H9 (cell line): ENCODE measurements at regions not wholly inside any gene's neighbourhood (a gene's known extent, or its start where the extent isn't known, plus 50 kb on each side); places are given as distances from the start of the nearest gene placed in this dataset.

Experiments used
- DNase-seq: peaks from one replicate; pipeline ENCODE4 v3.0.0-alpha.2; 2017
- H2AFZ ChIP-seq: one replicate; pipeline ENCODE4 v1.6.1; 2013; ENCODE audit warnings: mild to moderate bottlenecking, low read length, control low read depth, moderate library complexity
- H2AK5ac ChIP-seq: 2 replicates; pipeline ENCODE4 v1.6.1; 2013; ENCODE audit warnings: low read length, control low read depth, mixed read lengths; ENCODE audit not compliant: insufficient read length
- H2BK120ac ChIP-seq: one replicate; pipeline ENCODE4 v1.6.1; 2013; ENCODE audit warnings: low read depth, mild to moderate bottlenecking, low read length, control low read depth, inconsistent platforms; ENCODE audit not compliant: poor library complexity, severe bottlenecking
- H2BK12ac ChIP-seq: 2 replicates; pipeline ENCODE4 v1.6.1; 2013; ENCODE audit warnings: low read length, control low read depth, mixed read lengths, low read depth; ENCODE audit not compliant: insufficient read length
- H2BK15ac ChIP-seq: 2 replicates; pipeline ENCODE4 v1.6.1; 2013; ENCODE audit warnings: low read depth, low read length, control low read depth
- H2BK20ac ChIP-seq: one replicate; pipeline ENCODE4 v1.6.1; 2013; ENCODE audit warnings: low read depth, mild to moderate bottlenecking, low read length, control low read depth, inconsistent platforms; ENCODE audit not compliant: poor library complexity, severe bottlenecking
- H2BK5ac ChIP-seq: 2 replicates; pipeline ENCODE4 v1.6.1; 2013; ENCODE audit warnings: low read length, control low read depth, mixed read lengths; ENCODE audit not compliant: insufficient read length
- H3K14ac ChIP-seq: 2 replicates; pipeline ENCODE4 v1.6.1; 2013; ENCODE audit warnings: low read length, control low read depth; ENCODE audit not compliant: insufficient read depth
- H3K18ac ChIP-seq: 2 replicates; pipeline ENCODE4 v1.6.1; 2013; ENCODE audit warnings: low read depth, mild to moderate bottlenecking, mixed read lengths, low read length, control low read depth; ENCODE audit not compliant: insufficient read length
- H3K23ac ChIP-seq: 2 replicates; pipeline ENCODE4 v1.6.1; 2013; ENCODE audit warnings: low read length, control low read depth, mixed read lengths, low read depth; ENCODE audit not compliant: insufficient read length
- H3K23me2 ChIP-seq: 2 replicates; pipeline ENCODE4 v1.6.1; 2013; ENCODE audit warnings: low read depth, mild to moderate bottlenecking, mixed read lengths, low read length, control low read depth; ENCODE audit not compliant: insufficient read length, poor library complexity, severe bottlenecking
- H3K27ac ChIP-seq: 2 replicates; pipeline ENCODE4 v1.5.1; 2013; ENCODE audit warnings: low read length, control low read depth, mixed read lengths, low read depth; ENCODE audit not compliant: insufficient read length
- H3K27me3 ChIP-seq: 2 replicates; pipeline ENCODE4 v1.6.1; 2013; ENCODE audit warnings: low read length, control low read depth, inconsistent platforms; ENCODE audit not compliant: insufficient read depth
- H3K4ac ChIP-seq: 2 replicates; pipeline ENCODE4 v1.6.1; 2013; ENCODE audit warnings: low read depth, mild to moderate bottlenecking, control low read depth, inconsistent platforms, low read length, moderate library complexity
- H3K4me1 ChIP-seq: 2 replicates; pipeline ENCODE4 v1.6.1; 2013; ENCODE audit warnings: low read length, control low read depth, inconsistent platforms; ENCODE audit not compliant: insufficient read depth
- H3K4me2 ChIP-seq: 2 replicates; pipeline ENCODE4 v1.6.1; 2013; ENCODE audit warnings: low read length, control low read depth, mixed read lengths; ENCODE audit not compliant: insufficient read length, insufficient read depth
- H3K56ac ChIP-seq: 2 replicates; pipeline ENCODE4 v1.6.1; 2013; ENCODE audit warnings: low read depth, mild to moderate bottlenecking, mixed read lengths, low read length, control low read depth; ENCODE audit not compliant: insufficient read length
- H3K79me1 ChIP-seq: 2 replicates; pipeline ENCODE4 v1.6.1; 2013; ENCODE audit warnings: low read depth, mild to moderate bottlenecking, moderate library complexity, low read length, control low read depth, inconsistent platforms; ENCODE audit not compliant: insufficient read depth, poor library complexity, severe bottlenecking
- H3K79me2 ChIP-seq: 2 replicates; pipeline ENCODE4 v1.6.1; 2013; ENCODE audit warnings: low read length, control low read depth, inconsistent platforms; ENCODE audit not compliant: insufficient read depth
- H3K9ac ChIP-seq: 2 replicates; pipeline ENCODE4 v1.6.1; 2013; ENCODE audit warnings: low read length, control low read depth, mixed read lengths; ENCODE audit not compliant: insufficient read length; ENCODE audit errors: extremely low read depth
- H3K9me3 ChIP-seq: one replicate; pipeline ENCODE4 v1.6.1; 2013; ENCODE audit warnings: low read depth, low read length, inconsistent platforms; ENCODE audit not compliant: control insufficient read depth
- H3T11ph ChIP-seq: one replicate; pipeline ENCODE4 v1.6.1; 2013; ENCODE audit warnings: mild to moderate bottlenecking, low read length, control low read depth, inconsistent platforms
- H4K20me1 ChIP-seq: one replicate; pipeline ENCODE4 v1.6.1; 2013; ENCODE audit not compliant: control insufficient read depth, insufficient read length, insufficient read depth
- H4K5ac ChIP-seq: 2 replicates; pipeline ENCODE4 v1.6.1; 2013; ENCODE audit warnings: low read depth, mild to moderate bottlenecking, mixed read lengths, low read length, control low read depth; ENCODE audit not compliant: insufficient read length
- H4K8ac ChIP-seq: replicated peaks from 2 replicates; pipeline ENCODE4 v1.6.1; 2013; ENCODE audit warnings: low read length, control low read depth, mixed read lengths, low read depth; ENCODE audit not compliant: insufficient read length
- H4K91ac ChIP-seq: 2 replicates; pipeline ENCODE4 v1.6.1; 2013; ENCODE audit warnings: low read depth, mild to moderate bottlenecking, moderate library complexity, mixed read lengths, low read length, control low read depth; ENCODE audit not compliant: insufficient read length
- H3K27ac Mint-ChIP-seq, 3 experiments: 2 replicates in 2 of 3; 3 replicates in 1 of 3; pipeline ENCODE4 v1.8.0; 2020 to 2021; ENCODE audit warnings: mixed read lengths in 3 of 3, mild to moderate bottlenecking in 1 of 3, moderate library complexity in 1 of 3
- H3K27me3 Mint-ChIP-seq: 2 replicates; pipeline ENCODE4 v1.8.0; 2021; ENCODE audit warnings: low read depth, mild to moderate bottlenecking, moderate library complexity, mixed read lengths
- H3K36me3 Mint-ChIP-seq, 3 experiments: 2 replicates in 2 of 3; 3 replicates in 1 of 3; pipeline ENCODE4 v1.8.0; 2020 to 2021; ENCODE audit warnings: low read depth in 3 of 3, mixed read lengths in 3 of 3; ENCODE audit not compliant: insufficient read depth in 1 of 3
- H3K4me1 Mint-ChIP-seq, 2 experiments: 2 replicates each; pipeline ENCODE4 v1.8.0; 2020; ENCODE audit warnings: mixed read lengths in 2 of 2
- H3K4me3 Mint-ChIP-seq, 2 experiments: 2 replicates in 1 of 2; 3 replicates in 1 of 2; pipeline ENCODE4 v1.8.0; 2020 to 2021; ENCODE audit warnings: mild to moderate bottlenecking in 2 of 2, mixed read lengths in 2 of 2, moderate library complexity in 1 of 2
- H3K9me3 Mint-ChIP-seq, 2 experiments: 2 replicates in 1 of 2; 3 replicates in 1 of 2; pipeline ENCODE4 v1.8.0; 2020; ENCODE audit warnings: mild to moderate bottlenecking in 2 of 2, mixed read lengths in 2 of 2, moderate library complexity in 1 of 2
- WGBS: extraction: QIAGEN DNeasy Blood & Tissue Kit; methylation state at CpG from one replicate; pipeline ENCODE4 v1.1.7; 2013; ENCODE audit warnings: missing lambda C conversion rate, low lambda C conversion rate, mixed read lengths; ENCODE audit not compliant: insufficient read length; ENCODE audit errors: extremely low coverage; 5-methylcytosine and 5-hydroxymethylcytosine counted together
- TF ChIP-seq, protein P1 (sequence below): fragments of 200-600 bp; sonication (generic); conservative IDR thresholded peaks from 3 replicates; pipeline ENCODE4 v1.8.0; 2021; ENCODE audit warnings: antibody characterized with exemption, mild to moderate bottlenecking

DNA sequence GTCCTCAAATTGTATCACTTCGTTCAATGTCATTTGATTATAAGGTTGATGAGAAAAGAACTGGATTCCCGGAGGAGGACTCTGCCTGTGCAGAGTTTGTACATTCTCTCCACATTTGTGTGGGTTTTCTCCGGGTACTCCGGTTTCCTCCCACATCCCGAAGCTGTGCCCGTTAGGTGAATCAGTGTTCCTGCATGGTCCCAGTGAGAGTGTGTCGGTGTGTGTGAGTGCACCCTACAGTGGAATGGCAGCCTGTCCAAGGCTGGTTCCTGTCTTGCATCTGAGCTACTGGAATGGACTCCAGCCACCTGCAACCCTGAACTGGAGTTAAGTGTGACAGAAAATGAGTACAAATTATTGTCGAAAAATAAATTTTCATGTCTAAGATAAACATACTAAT lies 92.2 kb upstream of the KCTD3 start:
- H2AFZ ChIP-seq, result no peak overlapping the region
- H3K79me1 ChIP-seq, result no peaks in the 10 kb centered on the region
- no peak overlapping the region for H3K4me2 ChIP-seq
- no peak overlapping the region for H3K14ac ChIP-seq
- no peak overlapping the region for H2BK20ac ChIP-seq
- no peaks in the 10 kb centered on the region for H3K27me3 ChIP-seq
- H3K23me2 ChIP-seq, result no peaks in the 10 kb centered on the region
- H2BK5ac ChIP-seq, result no peak overlapping the region
- Mint-ChIP-seq H3K4me1 (no peaks in the 10 kb centered on the region), H3K27me3 (no peaks in the 10 kb centered on the region), H3K9me3 (peaks cover 6 to 11% of the 10 kb centered on the region in 2 experiments; a peak in 4 of 5 replicates), H3K36me3 (peaks cover 2 to 5% (median 4%) of the 10 kb centered on the region in 3 experiments; a peak in 3 of 7 replicates), H3K27ac (no peak overlapping the region), H3K4me3 (no peak overlapping the region)
- no peak overlapping the region for H2AK5ac ChIP-seq
- H3K9me3 ChIP-seq, result no peaks in the 10 kb centered on the region
- H4K8ac ChIP-seq, result no peak overlapping the region
- no peak overlapping the region for H4K91ac ChIP-seq
- H2BK120ac ChIP-seq, result no peak overlapping the region
- H3K27ac ChIP-seq, result no peak overlapping the region
- H3K79me2 ChIP-seq, result no peaks in the 10 kb centered on the region
- no peak overlapping the region for H3K9ac ChIP-seq
- DNase-seq, result no peak
- H4K5ac ChIP-seq, result no peak overlapping the region
- no CpG with 5 or more reads among the region's 8 CpGs for WGBS
- TF ChIP-seq, protein P1, sequence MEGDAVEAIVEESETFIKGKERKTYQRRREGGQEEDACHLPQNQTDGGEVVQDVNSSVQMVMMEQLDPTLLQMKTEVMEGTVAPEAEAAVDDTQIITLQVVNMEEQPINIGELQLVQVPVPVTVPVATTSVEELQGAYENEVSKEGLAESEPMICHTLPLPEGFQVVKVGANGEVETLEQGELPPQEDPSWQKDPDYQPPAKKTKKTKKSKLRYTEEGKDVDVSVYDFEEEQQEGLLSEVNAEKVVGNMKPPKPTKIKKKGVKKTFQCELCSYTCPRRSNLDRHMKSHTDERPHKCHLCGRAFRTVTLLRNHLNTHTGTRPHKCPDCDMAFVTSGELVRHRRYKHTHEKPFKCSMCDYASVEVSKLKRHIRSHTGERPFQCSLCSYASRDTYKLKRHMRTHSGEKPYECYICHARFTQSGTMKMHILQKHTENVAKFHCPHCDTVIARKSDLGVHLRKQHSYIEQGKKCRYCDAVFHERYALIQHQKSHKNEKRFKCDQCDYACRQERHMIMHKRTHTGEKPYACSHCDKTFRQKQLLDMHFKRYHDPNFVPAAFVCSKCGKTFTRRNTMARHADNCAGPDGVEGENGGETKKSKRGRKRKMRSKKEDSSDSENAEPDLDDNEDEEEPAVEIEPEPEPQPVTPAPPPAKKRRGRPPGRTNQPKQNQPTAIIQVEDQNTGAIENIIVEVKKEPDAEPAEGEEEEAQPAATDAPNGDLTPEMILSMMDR, result no peak
- H3K56ac ChIP-seq, result no peak overlapping the region
- H3K18ac ChIP-seq, result no peak overlapping the region
- no peak overlapping the region for H3K4ac ChIP-seq
- no peak overlapping the region for H2BK12ac ChIP-seq
- no peak overlapping the region for H3K23ac ChIP-seq
- H4K20me1 ChIP-seq, result no peaks in the 10 kb centered on the region
- no peak overlapping the region for H3T11ph ChIP-seq
- no peaks in the 10 kb centered on the region for H3K4me1 ChIP-seq
- no peak overlapping the region for H2BK15ac ChIP-seq
